WTC11 (cell line): ENCODE measurements at regions not wholly inside any gene's neighbourhood (a gene's known extent, or its start where the extent isn't known, plus 50 kb on each side); places are given as distances from the start of the nearest gene placed in this dataset.
"Not testable (repeated sequence)": the region's sequence is repeated elsewhere in the genome, so short reads cannot be mapped to it uniquely, and the experiment has no call there.

Experiments used
- ATAC-seq: fragments of 200-7000 bp; cut with Tn5 transposase; 2 replicates; pipeline ENCODE4 v1.10.0; 2021; ENCODE audit warnings: mild to moderate bottlenecking, moderate library complexity
- CTCF ChIA-PET: fragments of 300-600 bp; sonication (Branson Sonifier 250); formaldehyde crosslinking; loops from one replicate; lab custom pipeline; 2021; ENCODE audit warnings: antibody characterized with exemption; lab: Charles Lee
- POLR2A ChIA-PET: fragments of 350-600 bp; sonication (Branson Sonifier 250); formaldehyde crosslinking; loops from one replicate; lab custom pipeline; 2021; ENCODE audit warnings: antibody characterized with exemption; lab: Charles Lee
- DNase-seq: peaks from one replicate; pipeline ENCODE4 v3.0.0; 2021; ENCODE audit warnings: low spot score
- H3K27ac Mint-ChIP-seq: 2 replicates; pipeline ENCODE4 v1.8.0; 2021; ENCODE audit warnings: mixed read lengths
- H3K27me3 Mint-ChIP-seq: 2 replicates; pipeline ENCODE4 v1.8.0; 2021; ENCODE audit warnings: low read depth, mild to moderate bottlenecking, moderate library complexity, mixed read lengths
- H3K36me3 Mint-ChIP-seq: 2 replicates; pipeline ENCODE4 v1.8.0; 2021; ENCODE audit warnings: mixed read lengths
- H3K4me1 Mint-ChIP-seq: 2 replicates; pipeline ENCODE4 v1.8.0; 2022; ENCODE audit warnings: mixed read lengths
- H3K4me3 Mint-ChIP-seq: 2 replicates; pipeline ENCODE4 v1.8.0; 2021; ENCODE audit warnings: mild to moderate bottlenecking, moderate library complexity, mixed read lengths
- H3K9me3 Mint-ChIP-seq: 2 replicates; pipeline ENCODE4 v1.8.0; 2021; ENCODE audit warnings: mixed read lengths
- FOXJ3 ChIP-seq: sonication (generic); formaldehyde crosslinking; IDR thresholded peaks from 2 replicates; pipeline ENCODE4 v1.9.0; 2021; ENCODE audit warnings: missing genetic modification reagents, mild to moderate bottlenecking, borderline replicate concordance
- NR3C1 ChIP-seq: sonication (generic); formaldehyde crosslinking; conservative IDR thresholded peaks from 2 replicates; pipeline ENCODE4 v1.8.1; 2023; ENCODE audit warnings: low read depth, mild to moderate bottlenecking, missing genetic modification reagents
- RELA ChIP-seq: sonication (generic); formaldehyde crosslinking; IDR thresholded peaks from 2 replicates; pipeline ENCODE4 v1.8.1; 2022; ENCODE audit warnings: missing genetic modification reagents, mild to moderate bottlenecking, borderline replicate concordance
- ZNF138 ChIP-seq: sonication (generic); formaldehyde crosslinking; conservative IDR thresholded peaks from 2 replicates; pipeline ENCODE4 v1.8.1; 2022; ENCODE audit warnings: mild to moderate bottlenecking, moderate library complexity, missing genetic modification reagents
- TF ChIP-seq, protein P1 (sequence below): sonication (generic); formaldehyde crosslinking; IDR thresholded peaks from 2 replicates; pipeline ENCODE4 v1.8.0; 2023; ENCODE audit warnings: missing genetic modification reagents, mild to moderate bottlenecking, borderline replicate concordance
- TF ChIP-seq, protein P2 (sequence below): fragments of 250-450 bp; sonication (Bioruptor Pico); conservative IDR thresholded peaks from 2 replicates; pipeline ENCODE4 v1.9.0; 2021; ENCODE audit warnings: mild to moderate bottlenecking
- TF ChIP-seq, protein P3 (sequence below): fragments of 250-450 bp; sonication (Bioruptor Pico); IDR thresholded peaks from 2 replicates; pipeline ENCODE4 v1.9.0; 2021; ENCODE audit warnings: moderate library complexity, mild to moderate bottlenecking, inconsistent platforms, borderline replicate concordance
- TF ChIP-seq, protein P4 (sequence below): sonication (generic); formaldehyde crosslinking; IDR thresholded peaks from 2 replicates; pipeline ENCODE4 v1.8.1; 2023; ENCODE audit warnings: mild to moderate bottlenecking, missing genetic modification reagents, borderline replicate concordance
- TF ChIP-seq, protein P5 (sequence below): fragments of 200-600 bp; IDR thresholded peaks from 2 replicates; pipeline ENCODE4 v1.8.0; 2022; ENCODE audit warnings: antibody characterized with exemption
- TF ChIP-seq, protein P6 (sequence below): sonication (generic); formaldehyde crosslinking; IDR thresholded peaks from 2 replicates; pipeline ENCODE4 v1.8.0; 2022; ENCODE audit warnings: mild to moderate bottlenecking, missing genetic modification reagents
- TF ChIP-seq, protein P7 (sequence below): sonication (generic); formaldehyde crosslinking; IDR thresholded peaks from 2 replicates; pipeline ENCODE4 v1.8.1; 2022; ENCODE audit warnings: mild to moderate bottlenecking, missing genetic modification reagents, moderate library complexity, borderline replicate concordance

DNA sequence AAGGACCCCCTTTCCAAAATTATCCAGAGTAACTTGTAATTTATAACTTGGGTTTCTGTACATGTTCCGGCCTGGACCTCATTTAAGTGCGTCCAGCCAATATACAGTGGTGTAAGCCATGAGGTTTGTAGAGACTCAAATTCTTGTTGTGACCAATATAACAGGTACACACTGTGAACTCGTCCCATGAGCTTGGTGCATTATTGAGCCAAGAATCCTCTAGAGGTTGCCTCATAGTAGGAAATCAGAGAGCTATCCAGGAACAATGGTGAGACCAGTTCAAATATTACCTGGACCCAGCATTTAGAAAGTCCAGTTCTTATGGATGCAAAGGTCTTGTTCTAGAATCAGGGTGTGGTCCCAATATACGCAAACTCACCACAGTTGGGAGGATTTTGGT lies 138.2 kb downstream of the NPIPB5 start (continued):
- TF ChIP-seq, protein P1, sequence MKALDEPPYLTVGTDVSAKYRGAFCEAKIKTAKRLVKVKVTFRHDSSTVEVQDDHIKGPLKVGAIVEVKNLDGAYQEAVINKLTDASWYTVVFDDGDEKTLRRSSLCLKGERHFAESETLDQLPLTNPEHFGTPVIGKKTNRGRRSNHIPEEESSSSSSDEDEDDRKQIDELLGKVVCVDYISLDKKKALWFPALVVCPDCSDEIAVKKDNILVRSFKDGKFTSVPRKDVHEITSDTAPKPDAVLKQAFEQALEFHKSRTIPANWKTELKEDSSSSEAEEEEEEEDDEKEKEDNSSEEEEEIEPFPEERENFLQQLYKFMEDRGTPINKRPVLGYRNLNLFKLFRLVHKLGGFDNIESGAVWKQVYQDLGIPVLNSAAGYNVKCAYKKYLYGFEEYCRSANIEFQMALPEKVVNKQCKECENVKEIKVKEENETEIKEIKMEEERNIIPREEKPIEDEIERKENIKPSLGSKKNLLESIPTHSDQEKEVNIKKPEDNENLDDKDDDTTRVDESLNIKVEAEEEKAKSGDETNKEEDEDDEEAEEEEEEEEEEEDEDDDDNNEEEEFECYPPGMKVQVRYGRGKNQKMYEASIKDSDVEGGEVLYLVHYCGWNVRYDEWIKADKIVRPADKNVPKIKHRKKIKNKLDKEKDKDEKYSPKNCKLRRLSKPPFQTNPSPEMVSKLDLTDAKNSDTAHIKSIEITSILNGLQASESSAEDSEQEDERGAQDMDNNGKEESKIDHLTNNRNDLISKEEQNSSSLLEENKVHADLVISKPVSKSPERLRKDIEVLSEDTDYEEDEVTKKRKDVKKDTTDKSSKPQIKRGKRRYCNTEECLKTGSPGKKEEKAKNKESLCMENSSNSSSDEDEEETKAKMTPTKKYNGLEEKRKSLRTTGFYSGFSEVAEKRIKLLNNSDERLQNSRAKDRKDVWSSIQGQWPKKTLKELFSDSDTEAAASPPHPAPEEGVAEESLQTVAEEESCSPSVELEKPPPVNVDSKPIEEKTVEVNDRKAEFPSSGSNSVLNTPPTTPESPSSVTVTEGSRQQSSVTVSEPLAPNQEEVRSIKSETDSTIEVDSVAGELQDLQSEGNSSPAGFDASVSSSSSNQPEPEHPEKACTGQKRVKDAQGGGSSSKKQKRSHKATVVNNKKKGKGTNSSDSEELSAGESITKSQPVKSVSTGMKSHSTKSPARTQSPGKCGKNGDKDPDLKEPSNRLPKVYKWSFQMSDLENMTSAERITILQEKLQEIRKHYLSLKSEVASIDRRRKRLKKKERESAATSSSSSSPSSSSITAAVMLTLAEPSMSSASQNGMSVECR (CRISPR knock-in tag) = no peak
- TF ChIP-seq, protein P2, sequence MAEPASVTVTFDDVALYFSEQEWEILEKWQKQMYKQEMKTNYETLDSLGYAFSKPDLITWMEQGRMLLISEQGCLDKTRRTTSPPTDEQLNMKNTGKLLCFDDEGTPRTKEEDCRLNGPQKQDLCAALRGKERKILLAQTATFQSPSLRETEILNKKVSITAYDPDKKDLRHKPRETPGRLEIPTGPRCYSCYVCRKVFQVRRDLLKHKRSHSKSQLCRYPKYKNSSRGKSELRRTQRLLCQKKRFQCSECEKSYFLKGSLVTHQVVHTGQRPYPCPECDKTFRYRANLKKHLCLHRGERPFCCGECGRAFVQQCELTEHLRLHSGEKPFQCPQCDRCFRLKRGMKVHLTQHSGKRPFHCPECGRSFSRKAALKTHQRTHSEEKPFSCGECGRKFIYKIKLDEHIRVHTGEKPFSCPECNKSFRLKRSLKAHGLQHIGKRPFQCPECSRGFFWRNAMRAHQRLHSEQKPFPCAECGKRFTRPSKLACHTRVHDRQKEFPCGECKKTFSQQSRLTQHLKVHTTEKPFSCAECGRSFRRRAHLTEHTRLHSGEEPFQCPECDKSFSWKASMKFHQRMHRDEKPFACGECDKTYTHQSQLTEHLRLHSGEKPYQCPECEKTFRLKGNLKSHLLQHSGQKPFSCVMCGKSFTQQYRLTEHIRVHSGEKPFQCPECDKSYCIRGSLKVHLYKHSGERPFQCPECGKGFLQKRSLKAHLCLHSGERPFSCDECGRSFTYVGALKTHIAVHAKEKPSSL (CRISPR knock-in tag) = no peak
- TF ChIP-seq ZNF138 (CRISPR knock-in tag) (no peak), FOXJ3 (CRISPR knock-in tag) (no peak)

DNA sequence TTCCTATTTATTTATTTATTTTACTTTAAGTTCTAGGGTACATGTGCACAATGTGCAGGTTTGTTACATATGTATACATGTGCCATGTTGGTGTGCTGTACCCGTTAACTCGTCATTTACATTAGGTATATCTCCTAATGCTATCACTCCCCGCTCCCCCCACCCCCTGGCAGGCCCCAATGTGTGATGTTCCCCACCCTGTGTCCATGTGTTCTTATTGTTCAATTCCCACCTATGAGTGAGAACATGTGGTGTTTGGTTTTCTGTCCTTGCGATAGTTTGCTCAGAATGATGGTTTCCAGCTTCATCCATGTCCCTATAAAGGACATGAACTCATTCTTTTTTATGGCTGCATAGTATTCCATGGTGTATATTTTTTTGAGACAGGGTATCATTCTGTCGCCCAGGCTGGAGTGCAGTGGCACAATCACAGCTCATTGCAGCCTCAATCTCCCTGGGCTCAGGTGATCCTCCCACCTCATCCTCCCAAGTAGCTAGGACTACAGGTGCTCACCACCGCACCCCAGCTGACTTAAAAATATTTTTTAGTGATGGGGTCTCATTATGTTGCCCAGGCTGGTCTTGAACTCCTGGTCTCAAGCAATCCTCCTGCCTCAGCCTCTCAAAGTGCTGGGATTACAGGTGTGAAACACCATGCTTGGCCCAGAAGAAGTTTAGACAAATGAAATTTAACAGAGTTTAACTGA lies 140.6 kb downstream of the NPIPB5 start:
- H3K27ac Mint-ChIP-seq, H3K4me1 Mint-ChIP-seq, CTCF ChIA-PET, H3K9me3 Mint-ChIP-seq, H3K27me3 Mint-ChIP-seq, ATAC-seq, DNase-seq, H3K36me3 Mint-ChIP-seq, H3K4me3 Mint-ChIP-seq: not testable (repeated sequence)
- POLR2A ChIA-PET = interaction anchor here (0.6 kb wide), 1 partner anchor 20 kb away, joined by 4 read pairs; no protein-coding TSS in a partner anchor

DNA sequence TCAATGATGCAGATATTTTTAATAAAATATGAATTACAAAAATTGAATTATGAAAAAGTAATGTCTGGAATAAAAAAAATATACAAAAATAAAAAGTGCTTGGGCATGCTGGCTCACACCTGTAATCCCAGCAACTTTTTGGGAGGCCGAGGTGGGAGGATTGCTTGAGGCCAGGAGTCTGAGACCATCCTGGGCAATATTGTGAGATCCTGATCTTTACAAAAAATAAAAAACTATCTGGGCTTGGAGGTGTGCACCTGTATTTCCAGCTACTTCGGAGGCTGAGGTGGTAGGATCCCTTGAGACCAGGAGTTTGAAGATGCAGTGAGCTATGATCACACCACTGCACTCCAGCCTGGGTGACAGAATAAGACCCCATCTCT lies 141.8 kb downstream of the NPIPB5 start:
- no peaks in the 10 kb centered on the region for H3K36me3 Mint-ChIP-seq
- no peak overlapping the region for H3K4me3 Mint-ChIP-seq
- no peaks in the 10 kb centered on the region for H3K9me3 Mint-ChIP-seq
- DNase-seq = no peak
- POLR2A ChIA-PET = no interaction called here
- no peak overlapping the region for H3K27ac Mint-ChIP-seq
- ATAC-seq = no peak
- no peaks in the 10 kb centered on the region for H3K27me3 Mint-ChIP-seq
- CTCF ChIA-PET = no interaction called here
- H3K4me1 Mint-ChIP-seq = no peaks in the 10 kb centered on the region
- TF ChIP-seq NR3C1 = no peak
- no peak for TF ChIP-seq RELA (CRISPR knock-in tag)
- TF ChIP-seq, protein P3, sequence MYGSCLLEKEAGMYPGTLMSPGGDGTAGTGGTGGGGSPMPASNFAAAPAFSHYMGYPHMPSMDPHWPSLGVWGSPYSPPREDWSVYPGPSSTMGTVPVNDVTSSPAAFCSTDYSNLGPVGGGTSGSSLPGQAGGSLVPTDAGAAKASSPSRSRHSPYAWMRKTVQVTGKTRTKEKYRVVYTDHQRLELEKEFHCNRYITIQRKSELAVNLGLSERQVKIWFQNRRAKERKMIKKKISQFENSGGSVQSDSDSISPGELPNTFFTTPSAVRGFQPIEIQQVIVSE (CRISPR knock-in tag) = no peak
- TF ChIP-seq, protein P4, sequence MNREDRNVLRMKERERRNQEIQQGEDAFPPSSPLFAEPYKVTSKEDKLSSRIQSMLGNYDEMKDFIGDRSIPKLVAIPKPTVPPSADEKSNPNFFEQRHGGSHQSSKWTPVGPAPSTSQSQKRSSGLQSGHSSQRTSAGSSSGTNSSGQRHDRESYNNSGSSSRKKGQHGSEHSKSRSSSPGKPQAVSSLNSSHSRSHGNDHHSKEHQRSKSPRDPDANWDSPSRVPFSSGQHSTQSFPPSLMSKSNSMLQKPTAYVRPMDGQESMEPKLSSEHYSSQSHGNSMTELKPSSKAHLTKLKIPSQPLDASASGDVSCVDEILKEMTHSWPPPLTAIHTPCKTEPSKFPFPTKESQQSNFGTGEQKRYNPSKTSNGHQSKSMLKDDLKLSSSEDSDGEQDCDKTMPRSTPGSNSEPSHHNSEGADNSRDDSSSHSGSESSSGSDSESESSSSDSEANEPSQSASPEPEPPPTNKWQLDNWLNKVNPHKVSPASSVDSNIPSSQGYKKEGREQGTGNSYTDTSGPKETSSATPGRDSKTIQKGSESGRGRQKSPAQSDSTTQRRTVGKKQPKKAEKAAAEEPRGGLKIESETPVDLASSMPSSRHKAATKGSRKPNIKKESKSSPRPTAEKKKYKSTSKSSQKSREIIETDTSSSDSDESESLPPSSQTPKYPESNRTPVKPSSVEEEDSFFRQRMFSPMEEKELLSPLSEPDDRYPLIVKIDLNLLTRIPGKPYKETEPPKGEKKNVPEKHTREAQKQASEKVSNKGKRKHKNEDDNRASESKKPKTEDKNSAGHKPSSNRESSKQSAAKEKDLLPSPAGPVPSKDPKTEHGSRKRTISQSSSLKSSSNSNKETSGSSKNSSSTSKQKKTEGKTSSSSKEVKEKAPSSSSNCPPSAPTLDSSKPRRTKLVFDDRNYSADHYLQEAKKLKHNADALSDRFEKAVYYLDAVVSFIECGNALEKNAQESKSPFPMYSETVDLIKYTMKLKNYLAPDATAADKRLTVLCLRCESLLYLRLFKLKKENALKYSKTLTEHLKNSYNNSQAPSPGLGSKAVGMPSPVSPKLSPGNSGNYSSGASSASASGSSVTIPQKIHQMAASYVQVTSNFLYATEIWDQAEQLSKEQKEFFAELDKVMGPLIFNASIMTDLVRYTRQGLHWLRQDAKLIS = no peak
- TF ChIP-seq, protein P5, sequence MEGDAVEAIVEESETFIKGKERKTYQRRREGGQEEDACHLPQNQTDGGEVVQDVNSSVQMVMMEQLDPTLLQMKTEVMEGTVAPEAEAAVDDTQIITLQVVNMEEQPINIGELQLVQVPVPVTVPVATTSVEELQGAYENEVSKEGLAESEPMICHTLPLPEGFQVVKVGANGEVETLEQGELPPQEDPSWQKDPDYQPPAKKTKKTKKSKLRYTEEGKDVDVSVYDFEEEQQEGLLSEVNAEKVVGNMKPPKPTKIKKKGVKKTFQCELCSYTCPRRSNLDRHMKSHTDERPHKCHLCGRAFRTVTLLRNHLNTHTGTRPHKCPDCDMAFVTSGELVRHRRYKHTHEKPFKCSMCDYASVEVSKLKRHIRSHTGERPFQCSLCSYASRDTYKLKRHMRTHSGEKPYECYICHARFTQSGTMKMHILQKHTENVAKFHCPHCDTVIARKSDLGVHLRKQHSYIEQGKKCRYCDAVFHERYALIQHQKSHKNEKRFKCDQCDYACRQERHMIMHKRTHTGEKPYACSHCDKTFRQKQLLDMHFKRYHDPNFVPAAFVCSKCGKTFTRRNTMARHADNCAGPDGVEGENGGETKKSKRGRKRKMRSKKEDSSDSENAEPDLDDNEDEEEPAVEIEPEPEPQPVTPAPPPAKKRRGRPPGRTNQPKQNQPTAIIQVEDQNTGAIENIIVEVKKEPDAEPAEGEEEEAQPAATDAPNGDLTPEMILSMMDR = no peak
- TF ChIP-seq, protein P6, sequence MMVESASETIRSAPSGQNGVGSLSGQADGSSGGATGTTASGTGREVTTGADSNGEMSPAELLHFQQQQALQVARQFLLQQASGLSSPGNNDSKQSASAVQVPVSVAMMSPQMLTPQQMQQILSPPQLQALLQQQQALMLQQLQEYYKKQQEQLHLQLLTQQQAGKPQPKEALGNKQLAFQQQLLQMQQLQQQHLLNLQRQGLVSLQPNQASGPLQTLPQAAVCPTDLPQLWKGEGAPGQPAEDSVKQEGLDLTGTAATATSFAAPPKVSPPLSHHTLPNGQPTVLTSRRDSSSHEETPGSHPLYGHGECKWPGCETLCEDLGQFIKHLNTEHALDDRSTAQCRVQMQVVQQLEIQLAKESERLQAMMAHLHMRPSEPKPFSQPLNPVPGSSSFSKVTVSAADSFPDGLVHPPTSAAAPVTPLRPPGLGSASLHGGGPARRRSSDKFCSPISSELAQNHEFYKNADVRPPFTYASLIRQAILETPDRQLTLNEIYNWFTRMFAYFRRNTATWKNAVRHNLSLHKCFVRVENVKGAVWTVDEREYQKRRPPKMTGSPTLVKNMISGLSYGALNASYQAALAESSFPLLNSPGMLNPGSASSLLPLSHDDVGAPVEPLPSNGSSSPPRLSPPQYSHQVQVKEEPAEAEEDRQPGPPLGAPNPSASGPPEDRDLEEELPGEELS (CRISPR knock-in tag) = no peak
- TF ChIP-seq, protein P7, sequence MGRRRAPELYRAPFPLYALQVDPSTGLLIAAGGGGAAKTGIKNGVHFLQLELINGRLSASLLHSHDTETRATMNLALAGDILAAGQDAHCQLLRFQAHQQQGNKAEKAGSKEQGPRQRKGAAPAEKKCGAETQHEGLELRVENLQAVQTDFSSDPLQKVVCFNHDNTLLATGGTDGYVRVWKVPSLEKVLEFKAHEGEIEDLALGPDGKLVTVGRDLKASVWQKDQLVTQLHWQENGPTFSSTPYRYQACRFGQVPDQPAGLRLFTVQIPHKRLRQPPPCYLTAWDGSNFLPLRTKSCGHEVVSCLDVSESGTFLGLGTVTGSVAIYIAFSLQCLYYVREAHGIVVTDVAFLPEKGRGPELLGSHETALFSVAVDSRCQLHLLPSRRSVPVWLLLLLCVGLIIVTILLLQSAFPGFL (CRISPR knock-in tag) = no peak
